HCT116 (cell line): ENCODE measurements at regions not wholly inside any gene's neighbourhood (a gene's known extent, or its start where the extent isn't known, plus 50 kb on each side); places are given as distances from the start of the nearest gene placed in this dataset.

Experiments used
- ATAC-seq: fragments of 200-7000 bp; cut with Tn5 transposase; 2 replicates; pipeline ENCODE4 v1.9.1; 2020; ENCODE audit warnings: mild to moderate bottlenecking, moderate library complexity
- BruUV-seq: library from RNA; stranded (reverse); fragments of 400-500 nt; replicated peaks from 2 replicates; lab custom pipeline; 2021; lab: Mats Ljungman, UMichigan
- CTCF ChIA-PET: fragments of 300-600 bp; sonication (Branson Sonifier 250); formaldehyde crosslinking; loops from one replicate; lab custom pipeline; 2021; ENCODE audit warnings: antibody characterized with exemption; lab: Charles Lee
- POLR2A ChIA-PET: fragments of 300-600, 350-600 bp; sonication (Branson Sonifier 250); formaldehyde crosslinking; loops from one replicate; lab custom pipeline; 2021; ENCODE audit warnings: antibody characterized with exemption; lab: Charles Lee
- RAD21 ChIA-PET, 2 experiments: fragments of 300-600 bp; sonication (Branson Sonifier 250); formaldehyde crosslinking; loops; one replicate each; lab custom pipeline; 2023; ENCODE audit warnings: low total read pairs in 2 of 2; ENCODE audit not compliant: uncharacterized antibody in 2 of 2, unreplicated experiment in 2 of 2, low non-redundant PET in 1 of 2; lab: Charles Lee
- DNase-seq: peaks from one replicate; pipeline ENCODE4 v3.0.0-alpha.2; 2010; ENCODE audit warnings: low read depth, low spot score
- H2AFZ ChIP-seq: fragments of 200-600 bp; shearing (Covaris generic), sonication (generic); 2 replicates; pipeline ENCODE4 v1.6.1; 2017; ENCODE audit warnings: low read depth, mixed run types, mixed read lengths, antibody characterized with exemption, low read length; ENCODE audit not compliant: poor library complexity, severe bottlenecking
- H3K27ac ChIP-seq: 2 replicates; pipeline ENCODE4 v1.5.1; 2012; ENCODE audit warnings: low read depth, low read length
- H3K27me3 ChIP-seq: fragments of 200-600 bp; sonication (generic); 2 replicates; pipeline ENCODE4 v1.6.1; 2016; ENCODE audit warnings: mixed run types, low read length, mixed read lengths; ENCODE audit not compliant: insufficient read depth
- H3K36me3 ChIP-seq, 2 experiments: fragments of 200-500 bp in 1 of 2; fragments of 200-600 bp in 1 of 2; sonication (Bioruptor generic) in 1 of 2; sonication (generic) in 1 of 2; 2 replicates each; pipeline versions ENCODE4 v1.5.1 to v1.6.1; 2014 to 2016; ENCODE audit warnings: low read length in 2 of 2, inconsistent platforms in 1 of 2, mixed read lengths in 1 of 2, mixed run types in 1 of 2; ENCODE audit not compliant: insufficient read depth in 2 of 2, control insufficient read depth in 1 of 2
- H3K4me1 ChIP-seq, 2 experiments: fragments of 200-600 bp in 1 of 2; sonication (generic) in 1 of 2; 2 replicates each; pipeline versions ENCODE4 v1.5.1 to v1.6.1; 2012 to 2017; ENCODE audit warnings: low read length in 2 of 2, inconsistent platforms in 1 of 2, mild to moderate bottlenecking in 1 of 2, mixed read lengths in 1 of 2, mixed run types in 1 of 2, moderate library complexity in 1 of 2; ENCODE audit not compliant: insufficient read depth in 2 of 2, control insufficient read depth in 1 of 2
- H3K4me2 ChIP-seq: fragments of 200-600 bp; sonication (generic); 2 replicates; pipeline ENCODE4 v1.6.1; 2017; ENCODE audit warnings: mixed run types, low read length, mixed read lengths
- H3K4me3 ChIP-seq, 2 experiments: fragments of 200-600 bp in 1 of 2; sonication (generic) in 1 of 2; replicated peaks in 1 of 2; 2 replicates each; pipeline ENCODE4 v1.5.1; 2011 to 2016; ENCODE audit warnings: low read length in 2 of 2, control low read depth in 1 of 2, low read depth in 1 of 2, mild to moderate bottlenecking in 1 of 2, mixed read lengths in 1 of 2, mixed run types in 1 of 2
- H3K79me2 ChIP-seq: fragments of 200-600 bp; sonication (generic); 2 replicates; pipeline ENCODE4 v1.6.1; 2017; ENCODE audit warnings: mild to moderate bottlenecking, mixed run types, low read length, moderate library complexity, mixed read lengths; ENCODE audit not compliant: insufficient read depth
- H3K9ac ChIP-seq: fragments of 200-600 bp; sonication (generic); 2 replicates; pipeline ENCODE4 v1.6.1; 2016; ENCODE audit warnings: low read length, mixed read lengths
- H3K9me2 ChIP-seq: fragments of 200-600 bp; sonication (generic), shearing (Covaris generic); 2 replicates; pipeline ENCODE4 v1.6.1; 2017; ENCODE audit warnings: mixed run types, mild to moderate bottlenecking, moderate library complexity; ENCODE audit not compliant: insufficient read depth
- H3K9me3 ChIP-seq, 2 experiments: fragments of 200-500 bp in 1 of 2; fragments of 200-600 bp in 1 of 2; sonication (Bioruptor generic) in 1 of 2; sonication (generic) in 1 of 2; 2 replicates each; pipeline ENCODE4 v1.6.1; 2014 to 2017; ENCODE audit warnings: low read length in 2 of 2, mixed read lengths in 2 of 2, inconsistent platforms in 1 of 2, low read depth in 1 of 2, mild to moderate bottlenecking in 1 of 2, mixed run types in 1 of 2, moderate library complexity in 1 of 2; ENCODE audit not compliant: control insufficient read depth in 1 of 2, insufficient read depth in 1 of 2
- H4K20me1 ChIP-seq: fragments of 200-600 bp; sonication (generic), shearing (Covaris generic); 2 replicates; pipeline ENCODE4 v1.6.1; 2017; ENCODE audit warnings: mixed run types, mild to moderate bottlenecking, moderate library complexity; ENCODE audit not compliant: insufficient read depth
- CEBPB ChIP-seq: IDR thresholded peaks from 2 replicates; pipeline ENCODE4 v1.6.1; 2012; ENCODE audit warnings: low read depth
- EGR1 ChIP-seq: IDR thresholded peaks from 2 replicates; pipeline ENCODE4 v1.6.1; 2012; ENCODE audit warnings: low read depth
- ELF1 ChIP-seq: IDR thresholded peaks from 2 replicates; pipeline ENCODE4 v1.6.1; 2012; ENCODE audit warnings: low read depth, borderline replicate concordance
- EZH2 ChIP-seq: fragments of 200-600 bp; sonication (generic); IDR thresholded peaks from 2 replicates; pipeline ENCODE4 v1.6.1; 2017; ENCODE audit warnings: antibody characterized with exemption, mixed run types
- JUND ChIP-seq: IDR thresholded peaks from 2 replicates; pipeline ENCODE4 v1.6.1; 2012
- POLR2AphosphoS5 ChIP-seq: IDR thresholded peaks from 2 replicates; pipeline ENCODE4 v1.6.1; 2011; ENCODE audit warnings: mild to moderate bottlenecking, low read depth, low read length, moderate library complexity
- RAD21 ChIP-seq: IDR thresholded peaks from 2 replicates; pipeline ENCODE4 v1.6.1; 2012; ENCODE audit warnings: low read depth, mild to moderate bottlenecking
- SIN3A ChIP-seq: IDR thresholded peaks from 2 replicates; pipeline ENCODE4 v1.6.1; 2012; ENCODE audit warnings: low read depth
- SRF ChIP-seq: IDR thresholded peaks from 2 replicates; pipeline ENCODE4 v1.6.1; 2012; ENCODE audit warnings: low read depth
- ZFX ChIP-seq: fragments of 450-650 bp; IDR thresholded peaks from 2 replicates; pipeline ENCODE4 v1.6.1; 2017
- ZNF274 ChIP-seq: fragments of 200-500 bp; sonication (Bioruptor generic); IDR thresholded peaks from 2 replicates; pipeline ENCODE4 v1.6.1; 2014; ENCODE audit warnings: mild to moderate bottlenecking, low read depth, low read length, inconsistent platforms
- intact Hi-C: fragments of 100-400 bp; cut with micrococcal nuclease; formaldehyde crosslinking; loops from 2 replicates; pipeline ENCODE4 v1.10.0; 2022
- TF ChIP-seq, protein P1 (sequence below): IDR thresholded peaks from 2 replicates; pipeline ENCODE4 v1.6.1; 2012; ENCODE audit warnings: low read depth
- TF ChIP-seq, protein P2 (sequence below): IDR thresholded peaks from 2 replicates; pipeline ENCODE4 v1.6.1; 2012
- TF ChIP-seq, protein P3 (sequence below): IDR thresholded peaks from 2 replicates; pipeline ENCODE4 v1.6.1; 2012

DNA sequence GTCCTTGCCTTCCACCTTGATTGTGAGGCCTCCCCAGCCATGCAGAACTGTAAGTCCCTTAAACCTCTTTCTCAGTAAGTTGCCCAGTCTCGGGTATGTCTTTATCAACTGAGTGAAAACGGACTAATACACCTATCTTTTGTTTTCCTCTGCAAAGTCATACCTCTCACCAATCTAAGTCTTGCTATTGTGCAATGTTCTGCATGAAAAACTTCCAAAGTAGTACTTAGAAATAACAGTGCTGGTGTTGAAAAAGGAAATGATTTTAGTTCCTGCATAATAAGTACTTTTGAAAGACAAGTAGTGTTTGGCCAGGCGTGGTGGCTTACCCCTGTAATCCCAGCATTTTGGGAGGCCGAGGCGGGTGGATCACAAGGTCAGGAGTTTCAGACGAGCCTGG, 573.5 kb downstream of the ANKRD50 start (continued):
- TF ChIP-seq, protein P1, sequence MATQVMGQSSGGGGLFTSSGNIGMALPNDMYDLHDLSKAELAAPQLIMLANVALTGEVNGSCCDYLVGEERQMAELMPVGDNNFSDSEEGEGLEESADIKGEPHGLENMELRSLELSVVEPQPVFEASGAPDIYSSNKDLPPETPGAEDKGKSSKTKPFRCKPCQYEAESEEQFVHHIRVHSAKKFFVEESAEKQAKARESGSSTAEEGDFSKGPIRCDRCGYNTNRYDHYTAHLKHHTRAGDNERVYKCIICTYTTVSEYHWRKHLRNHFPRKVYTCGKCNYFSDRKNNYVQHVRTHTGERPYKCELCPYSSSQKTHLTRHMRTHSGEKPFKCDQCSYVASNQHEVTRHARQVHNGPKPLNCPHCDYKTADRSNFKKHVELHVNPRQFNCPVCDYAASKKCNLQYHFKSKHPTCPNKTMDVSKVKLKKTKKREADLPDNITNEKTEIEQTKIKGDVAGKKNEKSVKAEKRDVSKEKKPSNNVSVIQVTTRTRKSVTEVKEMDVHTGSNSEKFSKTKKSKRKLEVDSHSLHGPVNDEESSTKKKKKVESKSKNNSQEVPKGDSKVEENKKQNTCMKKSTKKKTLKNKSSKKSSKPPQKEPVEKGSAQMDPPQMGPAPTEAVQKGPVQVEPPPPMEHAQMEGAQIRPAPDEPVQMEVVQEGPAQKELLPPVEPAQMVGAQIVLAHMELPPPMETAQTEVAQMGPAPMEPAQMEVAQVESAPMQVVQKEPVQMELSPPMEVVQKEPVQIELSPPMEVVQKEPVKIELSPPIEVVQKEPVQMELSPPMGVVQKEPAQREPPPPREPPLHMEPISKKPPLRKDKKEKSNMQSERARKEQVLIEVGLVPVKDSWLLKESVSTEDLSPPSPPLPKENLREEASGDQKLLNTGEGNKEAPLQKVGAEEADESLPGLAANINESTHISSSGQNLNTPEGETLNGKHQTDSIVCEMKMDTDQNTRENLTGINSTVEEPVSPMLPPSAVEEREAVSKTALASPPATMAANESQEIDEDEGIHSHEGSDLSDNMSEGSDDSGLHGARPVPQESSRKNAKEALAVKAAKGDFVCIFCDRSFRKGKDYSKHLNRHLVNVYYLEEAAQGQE = no peak
- TF ChIP-seq JUND (no peak), CEBPB (no peak), ZFX (no peak), EZH2 (no peak), ZNF274 (no peak), SRF (no peak)
- TF ChIP-seq, protein P2, sequence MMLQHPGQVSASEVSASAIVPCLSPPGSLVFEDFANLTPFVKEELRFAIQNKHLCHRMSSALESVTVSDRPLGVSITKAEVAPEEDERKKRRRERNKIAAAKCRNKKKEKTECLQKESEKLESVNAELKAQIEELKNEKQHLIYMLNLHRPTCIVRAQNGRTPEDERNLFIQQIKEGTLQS = no peak

DNA sequence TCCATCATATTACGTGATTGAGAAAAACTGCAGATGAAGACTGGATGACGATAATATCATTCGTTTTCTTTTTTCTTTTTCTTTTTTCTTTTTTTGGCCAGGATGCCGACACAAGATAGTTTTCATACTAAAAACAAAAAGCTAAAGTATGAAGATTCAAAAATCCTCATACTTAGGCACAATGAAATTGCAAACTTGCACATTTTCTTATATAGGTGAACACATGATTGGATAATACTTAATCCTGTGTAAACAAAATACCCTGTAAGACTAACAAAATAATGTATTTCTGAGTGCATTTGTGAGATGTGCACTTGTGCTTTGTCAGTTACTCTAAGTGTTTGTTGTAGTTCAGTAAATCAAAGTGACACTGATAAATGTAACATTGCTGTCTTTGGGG, 568.9 kb downstream of the ANKRD50 start:
- ChIA-PET POLR2A (no interaction called here), RAD21 (no interaction called here), CTCF (no interaction called here)
- TF ChIP-seq POLR2AphosphoS5 (no peak), ELF1 (no peak), SRF (no peak), EGR1 (no peak), SIN3A (no peak), EZH2 (no peak), CEBPB (no peak), RAD21 (no peak)
- TF ChIP-seq, protein P1 = no peak
- TF ChIP-seq, protein P3, sequence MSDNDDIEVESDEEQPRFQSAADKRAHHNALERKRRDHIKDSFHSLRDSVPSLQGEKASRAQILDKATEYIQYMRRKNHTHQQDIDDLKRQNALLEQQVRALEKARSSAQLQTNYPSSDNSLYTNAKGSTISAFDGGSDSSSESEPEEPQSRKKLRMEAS = no peak
- TF ChIP-seq, protein P2 = no peak
- no peak overlapping the region for H3K4me2 ChIP-seq
- no peaks in the 10 kb centered on the region for H3K36me3 ChIP-seq
- no peaks in the 10 kb centered on the region for H3K4me1 ChIP-seq
- no peaks in the 10 kb centered on the region for H3K79me2 ChIP-seq
- no peaks in the 10 kb centered on the region for H4K20me1 ChIP-seq
- H3K27ac ChIP-seq = no peak overlapping the region
- BruUV-seq = no TSS peak
- H3K9me2 ChIP-seq = no peaks in the 10 kb centered on the region
- ATAC-seq (no peak), DNase-seq (no peak)
- no peaks in the 10 kb centered on the region for H3K27me3 ChIP-seq
- no peak overlapping the region for H3K4me3 ChIP-seq
- intact Hi-C loops = no loop called here
- no peaks in the 10 kb centered on the region for H3K9me3 ChIP-seq
- no peak overlapping the region for H3K9ac ChIP-seq
- no peak overlapping the region for H2AFZ ChIP-seq
